Keratinocyte (primary cell): ENCODE measurements at regions not wholly inside any gene's neighbourhood (a gene's known extent, or its start where the extent isn't known, plus 50 kb on each side); places are given as distances from the start of the nearest gene placed in this dataset.

Experiments used
- DNase-seq: peaks from one replicate; pipeline ENCODE4 v3.0.0-alpha.2; 2011; ENCODE audit warnings: low read depth, missing footprints, low spot score
- FAIRE-seq: peaks from 2 replicates; lab custom pipeline; 2011; peaks lifted over from hg19 to GRCh38; lab: Jason Lieb, UNC
- H2AFZ ChIP-seq: 2 replicates; pipeline ENCODE4 v1.6.0; 2012; ENCODE audit warnings: low read length, control low read depth, inconsistent platforms; ENCODE audit not compliant: control insufficient read depth
- H3K27ac ChIP-seq: 2 replicates; pipeline ENCODE4 v1.5.1; 2011; ENCODE audit warnings: low read length; ENCODE audit not compliant: control insufficient read depth, insufficient read depth
- H3K27me3 ChIP-seq: 3 replicates; pipeline ENCODE4 v1.6.0; 2011; ENCODE audit warnings: low read length; ENCODE audit not compliant: control insufficient read depth, insufficient read depth; ENCODE audit errors: extremely low read depth
- H3K36me3 ChIP-seq, 2 experiments: 2 replicates in 1 of 2; 3 replicates in 1 of 2; pipeline ENCODE4 v1.5.1; 2011; ENCODE audit warnings: low read length in 2 of 2, mild to moderate bottlenecking in 1 of 2; ENCODE audit not compliant: control insufficient read depth in 2 of 2, insufficient read depth in 2 of 2; ENCODE audit errors: extremely low read depth in 1 of 2
- H3K4me1 ChIP-seq: 3 replicates; pipeline ENCODE4 v1.5.1; 2011; ENCODE audit warnings: low read length; ENCODE audit not compliant: control insufficient read depth, insufficient read depth; ENCODE audit errors: extremely low read depth
- H3K4me2 ChIP-seq: 3 replicates; pipeline ENCODE4 v1.6.0; 2011; ENCODE audit warnings: low read depth, low read length; ENCODE audit not compliant: control insufficient read depth, insufficient read depth; ENCODE audit errors: extremely low read depth
- H3K4me3 ChIP-seq, 3 experiments: fragments of 200-600 bp in 1 of 3; sonication (generic) in 1 of 3; 2 replicates in 2 of 3; 3 replicates in 1 of 3; pipeline ENCODE4 v1.5.1; 2011 to 2016; ENCODE audit warnings: low read length in 3 of 3, mild to moderate bottlenecking in 3 of 3, control low read depth in 2 of 3, inconsistent platforms in 1 of 3, low read depth in 1 of 3, mixed read lengths in 1 of 3, mixed run types in 1 of 3, moderate library complexity in 1 of 3; ENCODE audit not compliant: control insufficient read depth in 2 of 3, insufficient read depth in 2 of 3; ENCODE audit errors: extremely low read depth in 1 of 3
- H3K79me2 ChIP-seq: 2 replicates; pipeline ENCODE4 v1.6.0; 2012; ENCODE audit warnings: low read length; ENCODE audit not compliant: control insufficient read depth, insufficient read depth
- H3K9ac ChIP-seq: 3 replicates; pipeline ENCODE4 v1.6.0; 2011; ENCODE audit warnings: low read length; ENCODE audit not compliant: control insufficient read depth, insufficient read depth; ENCODE audit errors: extremely low read depth
- H3K9me1 ChIP-seq: 3 replicates; pipeline ENCODE4 v1.6.0; 2011; ENCODE audit warnings: low read length; ENCODE audit not compliant: control insufficient read depth, insufficient read depth; ENCODE audit errors: extremely low read depth
- H3K9me3 ChIP-seq: 2 replicates; pipeline ENCODE4 v1.5.1; 2012; ENCODE audit warnings: low read depth, low read length; ENCODE audit not compliant: control insufficient read depth
- H4K20me1 ChIP-seq: 3 replicates; pipeline ENCODE4 v1.6.0; 2011; ENCODE audit warnings: low read length; ENCODE audit not compliant: control insufficient read depth, insufficient read depth; ENCODE audit errors: extremely low read depth
- CTCF ChIP-seq, 3 experiments: IDR thresholded peaks in 1 of 3; conservative IDR thresholded peaks in 1 of 3; optimal IDR thresholded peaks in 1 of 3; 2 replicates in 2 of 3; 3 replicates in 1 of 3; pipeline versions ENCODE3 to v1.5.1; 2011; ENCODE audit warnings: low read length in 3 of 3, mild to moderate bottlenecking in 3 of 3, moderate library complexity in 2 of 3, control low read depth in 1 of 3, inconsistent platforms in 1 of 3; ENCODE audit not compliant: insufficient read depth in 2 of 3; ENCODE audit errors: extremely low read depth in 1 of 3
- EZH2 ChIP-seq: IDR thresholded peaks from one replicate; pipeline ENCODE4 v1.6.1; 2012; ENCODE audit warnings: inconsistent platforms, mild to moderate bottlenecking, low read length, moderate library complexity
- dilution Hi-C: fragments of 300-500 bp; cut with MboI; formaldehyde crosslinking; loops from one replicate; pipeline ENCODE4 v1.7.0; 2020; ENCODE audit warnings: low sequenced_read_pairs; ENCODE audit not compliant: extremely low pct_ligation_motif_present

GRCh38 chr11:8801121-8801520, 109.9 kb upstream of the AKIP1 start:
- FAIRE-seq (no peak), DNase-seq (no peak)
- Histone ChIP-seq H3K9me1 (no peaks in the 10 kb centered on the region), H4K20me1 (no peaks in the 10 kb centered on the region), H3K27ac (no peak overlapping the region), H3K4me1 (no peaks in the 10 kb centered on the region), H3K4me2 (no peak overlapping the region), H3K79me2 (peaks cover 75% of the 10 kb centered on the region), H3K4me3 (no peak overlapping the region), H3K9ac (no peak overlapping the region), H3K36me3 (peaks cover 5 to 17% of the 10 kb centered on the region in 2 experiments), H3K27me3 (no peaks in the 10 kb centered on the region), H3K9me3 (no peaks in the 10 kb centered on the region), H2AFZ (no peak overlapping the region)
- TF ChIP-seq EZH2: no peak
- no peak for TF ChIP-seq CTCF (optimal IDR thresholded peaks at IDR 0.05 in 1 of 3, IDR thresholded peaks at IDR 0.05 in 1 of 3, conservative IDR thresholded peaks at IDR 0.05 in 1 of 3; ENCODE audit: extremely low read depth in 1 of 3, insufficient read depth in 2 of 3, low read length in 3 of 3)
- dilution Hi-C loops: no loop called here

GRCh38 chr11:8802251-8802650, 108.7 kb upstream of the AKIP1 start:
- no peaks in the 10 kb centered on the region for H3K9me3 ChIP-seq
- no peaks in the 10 kb centered on the region for H4K20me1 ChIP-seq
- H3K4me2 ChIP-seq: no peak overlapping the region
- H3K27me3 ChIP-seq: no peaks in the 10 kb centered on the region
- DNase-seq (no peak), FAIRE-seq (no peak)
- dilution Hi-C loops: no loop called here
- H3K4me3 ChIP-seq: no peak overlapping the region
- H3K27ac ChIP-seq: no peak overlapping the region
- no peak overlapping the region for H2AFZ ChIP-seq
- no peaks in the 10 kb centered on the region for H3K9me1 ChIP-seq
- TF ChIP-seq CTCF (optimal IDR thresholded peaks at IDR 0.05 in 1 of 3, IDR thresholded peaks at IDR 0.05 in 1 of 3, conservative IDR thresholded peaks at IDR 0.05 in 1 of 3; ENCODE audit: extremely low read depth in 1 of 3, insufficient read depth in 2 of 3, low read length in 3 of 3): no peak
- no peak for TF ChIP-seq EZH2
- H3K79me2 ChIP-seq: peaks cover 77% of the 10 kb centered on the region
- peaks cover 7% of the 10 kb centered on the region for H3K4me1 ChIP-seq
- H3K36me3 ChIP-seq: peaks cover 8 to 17% of the 10 kb centered on the region in 2 experiments
- no peak overlapping the region for H3K9ac ChIP-seq
